ENCODE measurements at regions not wholly inside any gene's neighbourhood (a gene's known extent, or its start where the extent isn't known, plus 50 kb on each side); places are given as distances from the start of the nearest gene placed in this dataset.
"Not testable (repeated sequence)": the region's sequence is repeated elsewhere in the genome, so short reads cannot be mapped to it uniquely, and the experiment has no call there.

GRCh38 chr7:149682038-149682437, 91.3 kb downstream of the ZNF467 start:
- DNase-seq (ENCODE audit: low spot score): no peak

GRCh38 chr7:149681274-149681673, 92.1 kb downstream of the ZNF467 start:
- DNase-seq (ENCODE audit: low spot score): no peak

- DNase-seq (ENCODE audit: low spot score): no peak
Observed at GRCh38 chr7:149680331-149681025, 92.9 kb downstream of the ZNF467 start.

GRCh38 chr7:149674728-149675385, 98.5 kb downstream of the ZNF467 start:
- not testable (repeated sequence) for DNase-seq (ENCODE audit: low spot score)

- DNase-seq (ENCODE audit: low spot score): no peak
Observed at GRCh38 chr7:149673006-149673405, 100.4 kb downstream of the ZNF467 start.

GRCh38 chr7:149670288-149670687, 103.1 kb downstream of the ZNF467 start:
- DNase-seq (ENCODE audit: low spot score): no peak

- no peak for DNase-seq (ENCODE audit: low spot score)
Observed at GRCh38 chr7:149669121-149669818, 104.1 kb downstream of the ZNF467 start.

GRCh38 chr7:149666360-149666945, 106.9 kb downstream of the ZNF467 start:
- no peak for DNase-seq (ENCODE audit: low spot score)

- not testable (repeated sequence) for DNase-seq (ENCODE audit: low spot score)
Observed at GRCh38 chr7:149665618-149666017, 107.8 kb downstream of the ZNF467 start.

GRCh38 chr7:149664666-149665065, 108.7 kb downstream of the ZNF467 start:
- no peak for DNase-seq (ENCODE audit: low spot score)

- DNase-seq (ENCODE audit: low spot score): no peak
Observed at GRCh38 chr7:149664176-149664575, 109.2 kb downstream of the ZNF467 start.

- peak; percentile 22 for DNase-seq (ENCODE audit: low spot score)
Observed at GRCh38 chr7:149662591-149663095, 110.7 kb downstream of the ZNF467 start.

- no peak for DNase-seq (ENCODE audit: low spot score)
Observed at GRCh38 chr7:149655784-149656183, 117.6 kb downstream of the ZNF467 start.

- DNase-seq (ENCODE audit: low spot score): no peak
Observed at GRCh38 chr7:149654588-149654987, 118.8 kb downstream of the ZNF467 start.

GRCh38 chr7:149650190-149650589, 123.2 kb downstream of the ZNF467 start:
- DNase-seq (ENCODE audit: low spot score): not testable (repeated sequence)

- DNase-seq (ENCODE audit: low spot score): no peak
Observed at GRCh38 chr7:149644754-149645153, 128.6 kb downstream of the ZNF467 start.

GRCh38 chr7:149642589-149642988, 130.8 kb downstream of the ZNF467 start:
- no peak for DNase-seq (ENCODE audit: low spot score)

- DNase-seq (ENCODE audit: low spot score): no peak
Observed at GRCh38 chr7:149638566-149639320, 134.6 kb downstream of the ZNF467 start.

GRCh38 chr7:149637911-149638565, 135.3 kb downstream of the ZNF467 start:
- DNase-seq (ENCODE audit: low spot score): no peak

- no peak for DNase-seq (ENCODE audit: low spot score)
Observed at GRCh38 chr7:149635561-149636329, 137.6 kb downstream of the ZNF467 start.

Data from HuH-7.5 (cell line).